Muscle of leg (tissue), 3 donors: ENCODE measurements at regions not wholly inside any gene's neighbourhood (a gene's known extent, or its start where the extent isn't known, plus 50 kb on each side); places are given as distances from the start of the nearest gene placed in this dataset.

Experiments used
- DNase-seq: peaks from one replicate; pipeline ENCODE4 v3.0.0; 2013
- H3K27ac ChIP-seq: one replicate; pipeline ENCODE4 v1.5.1; 2013; ENCODE audit warnings: mild to moderate bottlenecking, low read length, control low read depth
- H3K27me3 ChIP-seq: one replicate; pipeline ENCODE4 v1.6.1; 2013; ENCODE audit warnings: low read length; ENCODE audit not compliant: control insufficient read depth, insufficient read depth
- H3K36me3 ChIP-seq: one replicate; pipeline ENCODE4 v1.6.1; 2013; ENCODE audit warnings: low read length; ENCODE audit not compliant: control insufficient read depth, insufficient read depth
- H3K4me1 ChIP-seq: one replicate; pipeline ENCODE4 v1.6.1; 2013; ENCODE audit warnings: low read length; ENCODE audit not compliant: control insufficient read depth, insufficient read depth
- H3K4me3 ChIP-seq: one replicate; pipeline ENCODE4 v1.5.1; 2013; ENCODE audit warnings: low read length, control low read depth
- H3K9me3 ChIP-seq: replicated peaks from 2 replicates; pipeline ENCODE4 v1.6.1; 2013; ENCODE audit warnings: low read depth, low read length; ENCODE audit not compliant: control insufficient read depth
- WGBS: methylation state at CpG from one replicate; pipeline ENCODE4 v1.1.5; 2013; ENCODE audit warnings: missing lambda C conversion rate; ENCODE audit not compliant: insufficient coverage; 5-methylcytosine and 5-hydroxymethylcytosine counted together

- Histone ChIP-seq H3K9me3 (peaks cover 4% of the 10 kb centered on the region), H3K4me3 (no peak overlapping the region), H3K27ac (no peak overlapping the region), H3K27me3 (peaks cover 3% of the 10 kb centered on the region), H3K36me3 (no peaks in the 10 kb centered on the region), H3K4me1 (peaks cover 11% of the 10 kb centered on the region)
- no peak for DNase-seq
- 93% methylated on average over 9 of the region's 17 CpGs for WGBS
These were observed 163.3 kb downstream of the CD83 start for GRCh38 chr6:14280766-14281293.

DNA sequence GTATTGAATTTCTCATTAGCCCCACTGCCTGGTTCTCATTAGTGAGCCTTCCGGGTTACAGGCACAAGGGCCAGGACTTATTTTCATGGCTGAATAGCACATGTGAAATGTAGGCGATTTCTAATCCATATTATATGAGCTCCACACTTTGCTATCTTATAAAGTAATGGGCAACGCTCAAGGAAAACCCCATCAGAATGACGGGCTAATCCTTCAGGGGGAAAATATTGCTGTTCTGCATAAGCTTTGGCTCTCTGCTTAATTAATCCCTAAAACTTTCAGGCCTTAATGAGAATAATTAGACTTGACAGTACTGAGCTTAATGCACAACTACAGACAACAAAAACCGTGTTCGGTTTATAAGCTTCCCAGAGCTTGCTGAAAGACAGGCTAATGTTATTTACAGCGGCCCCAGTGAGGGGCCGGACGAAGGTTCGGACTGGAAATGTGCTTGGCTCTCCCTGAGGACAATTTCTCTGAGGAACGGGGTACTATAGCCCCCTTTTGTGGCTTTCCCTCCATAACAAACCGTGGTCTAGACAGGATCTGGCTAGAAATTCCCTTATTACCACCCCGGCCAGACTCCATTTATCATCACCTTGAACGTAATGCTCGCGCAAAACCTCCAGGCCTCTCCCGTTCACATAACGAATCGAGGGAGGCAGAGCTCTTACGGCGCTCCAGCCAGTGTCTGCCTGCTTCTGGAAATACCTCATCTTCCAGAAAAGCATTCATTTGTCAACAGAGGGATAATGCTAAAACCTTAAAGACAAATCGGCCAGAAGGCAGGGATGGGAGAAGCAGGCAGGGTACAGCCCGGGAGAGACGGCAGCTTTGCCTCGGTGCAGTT lies 164.5 kb downstream of the CD83 start:
- DNase-seq, result peak; percentile 69

DNA sequence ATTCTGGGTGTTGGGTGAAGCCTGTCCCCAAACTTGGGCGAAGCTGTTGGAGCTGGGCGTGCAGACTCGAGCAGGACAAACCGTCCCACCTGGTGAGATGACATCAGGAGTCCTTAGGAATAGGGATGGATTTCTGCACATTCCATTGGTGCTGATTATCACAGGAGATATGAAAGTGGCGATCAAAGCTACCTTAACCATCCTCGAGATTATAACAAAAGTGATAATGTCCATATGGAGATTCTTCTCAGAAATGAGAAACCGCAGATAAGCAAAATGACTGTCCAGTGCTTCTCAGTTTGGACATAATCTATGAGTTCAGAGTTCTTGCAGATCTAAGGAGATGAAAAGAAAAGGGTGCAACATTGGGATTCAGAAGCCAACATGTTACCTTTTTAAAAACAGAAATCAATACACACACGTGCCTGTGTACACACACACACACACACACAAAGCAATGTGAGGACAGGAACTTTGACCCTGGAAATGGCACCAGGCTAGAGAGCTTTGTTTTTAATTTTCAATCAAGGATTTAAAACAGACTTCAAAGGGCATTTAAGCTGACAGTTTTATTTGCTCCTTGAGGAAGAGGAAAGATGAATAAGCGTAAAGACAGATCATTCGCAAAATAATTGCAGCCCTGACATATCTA lies 165.4 kb downstream of the CD83 start:
- peaks cover 3% of the 10 kb centered on the region for H3K27me3 ChIP-seq
- no peak overlapping the region for H3K27ac ChIP-seq
- 63% methylated on average over 2 of the region's 10 CpGs for WGBS
- H3K4me1 ChIP-seq, result peaks cover 8% of the 10 kb centered on the region
- no peak for DNase-seq
- no peaks in the 10 kb centered on the region for H3K36me3 ChIP-seq
- peaks cover 4% of the 10 kb centered on the region for H3K9me3 ChIP-seq
- no peak overlapping the region for H3K4me3 ChIP-seq

More for the DNA sequence above, 164.5 kb downstream of the CD83 start:
- Histone ChIP-seq H3K4me1 (peaks cover 8% of the 10 kb centered on the region), H3K27me3 (peaks cover 3% of the 10 kb centered on the region), H3K36me3 (no peaks in the 10 kb centered on the region), H3K4me3 (no peak overlapping the region), H3K9me3 (peaks cover 4% of the 10 kb centered on the region), H3K27ac (no peak overlapping the region)
- WGBS, result 40% methylated on average over 21 of the region's 25 CpGs

- Histone ChIP-seq H3K9me3 (peaks cover 4% of the 10 kb centered on the region), H3K36me3 (no peaks in the 10 kb centered on the region), H3K27ac (no peak overlapping the region), H3K27me3 (peaks cover 3% of the 10 kb centered on the region), H3K4me3 (no peak overlapping the region), H3K4me1 (peaks cover 8% of the 10 kb centered on the region)
- DNase-seq, result no peak
- WGBS, result 91% methylated on average over 10 of the region's 12 CpGs
These were observed 166.1 kb downstream of the CD83 start for GRCh38 chr6:14283600-14284235.

- no CpG with 5 or more reads among the region's 7 CpGs for WGBS
- H3K36me3 ChIP-seq, result no peaks in the 10 kb centered on the region
- H3K27ac ChIP-seq, result peak overlapping the region; percentile 31
- peaks cover 3% of the 10 kb centered on the region for H3K9me3 ChIP-seq
- no peak overlapping the region for H3K4me3 ChIP-seq
- peaks cover 8% of the 10 kb centered on the region for H3K4me1 ChIP-seq
- DNase-seq, result peak; percentile 83
- H3K27me3 ChIP-seq, result peaks cover 1% of the 10 kb centered on the region
These were observed 167.5 kb downstream of the CD83 start for GRCh38 chr6:14284969-14285590.

- Histone ChIP-seq H3K36me3 (no peaks in the 10 kb centered on the region), H3K27me3 (no peaks in the 10 kb centered on the region), H3K4me1 (peaks cover 8% of the 10 kb centered on the region), H3K27ac (no peak overlapping the region), H3K9me3 (no peaks in the 10 kb centered on the region), H3K4me3 (no peak overlapping the region)
- WGBS, result 23% methylated on average over 2 of the region's 5 CpGs
- DNase-seq, result peak; percentile 89
These were observed 168.6 kb downstream of the CD83 start for GRCh38 chr6:14286144-14286543.

GRCh38 chr6:14286634-14287428 lies 169.3 kb downstream of the CD83 start:
- Histone ChIP-seq H3K36me3 (no peaks in the 10 kb centered on the region), H3K9me3 (no peaks in the 10 kb centered on the region), H3K27ac (no peak overlapping the region), H3K4me3 (no peak overlapping the region), H3K4me1 (peaks cover 8% of the 10 kb centered on the region), H3K27me3 (no peaks in the 10 kb centered on the region)
- DNase-seq, result no peak
- no CpG with 5 or more reads among the region's 1 CpG for WGBS

- Histone ChIP-seq H3K27ac (no peak overlapping the region), H3K4me1 (peaks cover 8% of the 10 kb centered on the region), H3K36me3 (no peaks in the 10 kb centered on the region), H3K4me3 (no peak overlapping the region), H3K9me3 (no peaks in the 10 kb centered on the region), H3K27me3 (no peaks in the 10 kb centered on the region)
- no peak for DNase-seq
These were observed 170.1 kb downstream of the CD83 start for GRCh38 chr6:14287707-14288106.

DNA sequence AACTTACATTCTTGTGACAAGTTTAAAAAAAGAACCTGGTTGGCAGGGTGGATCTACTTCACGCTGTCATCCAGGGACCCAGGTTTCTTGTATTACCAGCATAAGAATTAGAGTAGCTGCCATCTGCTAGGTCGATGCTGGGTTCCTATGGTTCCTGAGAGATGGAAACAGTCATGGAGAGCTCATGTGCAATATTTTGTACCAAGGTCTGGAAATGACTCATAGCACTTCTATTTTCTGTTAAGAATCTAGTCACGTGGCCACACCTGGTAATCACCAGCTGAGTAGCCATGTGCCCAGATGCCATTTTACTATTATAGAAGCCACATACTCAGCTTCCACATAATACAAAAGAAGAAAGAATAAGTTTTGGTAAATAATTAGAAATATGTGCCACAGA lies 171.3 kb downstream of the CD83 start:
- Histone ChIP-seq H3K36me3 (no peaks in the 10 kb centered on the region), H3K27me3 (no peaks in the 10 kb centered on the region), H3K4me1 (peaks cover 8% of the 10 kb centered on the region), H3K9me3 (no peaks in the 10 kb centered on the region), H3K27ac (no peak overlapping the region), H3K4me3 (no peak overlapping the region)
- WGBS, result 100% methylated on average over 1 of the region's 3 CpGs
- DNase-seq, result no peak
